22Rv1 (cell line): ENCODE measurements at regions not wholly inside any gene's neighbourhood (a gene's known extent, or its start where the extent isn't known, plus 50 kb on each side); places are given as distances from the start of the nearest gene placed in this dataset.

ENCODE experiments used
- ZFX ChIP-seq: fragments of 450-650 bp; IDR thresholded peaks from 2 replicates; pipeline ENCODE4 v1.6.1; 2017; ENCODE audit warnings: antibody characterized with exemption, borderline replicate concordance
- TF ChIP-seq, protein P1 (sequence below): fragments of 450-650 bp; IDR thresholded peaks from 2 replicates; pipeline ENCODE4 v1.5.1; 2017; ENCODE audit warnings: mild to moderate bottlenecking

DNA sequence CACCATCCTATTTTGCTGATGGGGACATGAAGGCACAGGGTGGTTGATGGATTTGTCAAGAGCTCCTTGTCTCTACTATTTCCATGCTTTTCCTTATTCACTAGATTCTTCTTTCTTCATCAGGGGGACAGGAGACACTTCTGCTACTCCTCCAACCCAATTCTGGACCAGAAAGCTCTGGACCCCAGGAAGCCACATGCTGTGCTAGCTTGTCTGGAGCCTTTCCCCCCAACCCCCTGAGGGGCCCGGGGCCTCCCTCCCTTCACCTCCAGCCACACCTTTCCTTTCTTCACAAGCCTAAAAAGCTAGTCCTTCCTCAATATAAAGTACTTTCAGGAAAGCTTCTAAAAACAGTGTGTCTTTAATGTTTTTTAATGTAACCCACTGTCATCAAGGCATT, 75.1 kb upstream of the CAPRIN2 start:
- TF ChIP-seq, protein P1, sequence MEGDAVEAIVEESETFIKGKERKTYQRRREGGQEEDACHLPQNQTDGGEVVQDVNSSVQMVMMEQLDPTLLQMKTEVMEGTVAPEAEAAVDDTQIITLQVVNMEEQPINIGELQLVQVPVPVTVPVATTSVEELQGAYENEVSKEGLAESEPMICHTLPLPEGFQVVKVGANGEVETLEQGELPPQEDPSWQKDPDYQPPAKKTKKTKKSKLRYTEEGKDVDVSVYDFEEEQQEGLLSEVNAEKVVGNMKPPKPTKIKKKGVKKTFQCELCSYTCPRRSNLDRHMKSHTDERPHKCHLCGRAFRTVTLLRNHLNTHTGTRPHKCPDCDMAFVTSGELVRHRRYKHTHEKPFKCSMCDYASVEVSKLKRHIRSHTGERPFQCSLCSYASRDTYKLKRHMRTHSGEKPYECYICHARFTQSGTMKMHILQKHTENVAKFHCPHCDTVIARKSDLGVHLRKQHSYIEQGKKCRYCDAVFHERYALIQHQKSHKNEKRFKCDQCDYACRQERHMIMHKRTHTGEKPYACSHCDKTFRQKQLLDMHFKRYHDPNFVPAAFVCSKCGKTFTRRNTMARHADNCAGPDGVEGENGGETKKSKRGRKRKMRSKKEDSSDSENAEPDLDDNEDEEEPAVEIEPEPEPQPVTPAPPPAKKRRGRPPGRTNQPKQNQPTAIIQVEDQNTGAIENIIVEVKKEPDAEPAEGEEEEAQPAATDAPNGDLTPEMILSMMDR = no peak
- TF ChIP-seq ZFX = no peak
